ENCODE measurements at regions not wholly inside any gene's neighbourhood (a gene's known extent, or its start where the extent isn't known, plus 50 kb on each side); places are given as distances from the start of the nearest gene placed in this dataset.
"Not testable (repeated sequence)": the region's sequence is repeated elsewhere in the genome, so short reads cannot be mapped to it uniquely, and the experiment has no call there.

- Histone ChIP-seq H3K27ac (ENCODE audit: low read depth, low read length) (no peak overlapping the region), H3K27me3 (ENCODE audit: control insufficient read depth, insufficient read depth, low read length, poor library complexity, severe bottlenecking) (no peaks in the 10 kb centered on the region), H3K9ac (ENCODE audit: extremely low read depth, low read length, poor library complexity, severe bottlenecking) (no peak overlapping the region), H3K4me3 (ENCODE audit: low read length) (no peak overlapping the region), H3K36me3 (ENCODE audit: control insufficient read depth, insufficient read depth, low read length) (no peaks in the 10 kb centered on the region), H3K9me3 (ENCODE audit: control insufficient read depth, low read length) (no peaks in the 10 kb centered on the region), H3K4me1 (ENCODE audit: control insufficient read depth, insufficient read depth, low read length) (no peaks in the 10 kb centered on the region)
- TF ChIP-seq CTCF (conservative IDR thresholded peaks at IDR 0.05): no peak
- Mint-ChIP-seq H3K27ac (no peak overlapping the region), H3K9me3 (peaks cover 50% of the 10 kb centered on the region), H3K4me3 (no peak overlapping the region), H3K27me3 (ENCODE audit: insufficient read depth) (no peaks in the 10 kb centered on the region), H3K4me1 (no peaks in the 10 kb centered on the region), H3K36me3 (ENCODE audit: low read depth) (no peaks in the 10 kb centered on the region)
- 59% methylated on average over 2 of the region's 2 CpGs; no CpG with 5 or more reads in 1 of the 2 experiments for WGBS, 2 experiments (ENCODE audit: insufficient coverage in 1 of 2, insufficient read length in 1 of 2)
- no peak for DNase-seq
Observed at GRCh38 chrX:152537373-152537772, 86.3 kb upstream of the GABRA3 start.

GRCh38 chrX:152573866-152574265 lies 63.8 kb upstream of the GABRQ start:
- Mint-ChIP-seq H3K9me3 (peaks cover 48% of the 10 kb centered on the region), H3K27ac (no peak overlapping the region), H3K36me3 (ENCODE audit: low read depth) (no peaks in the 10 kb centered on the region), H3K4me1 (no peaks in the 10 kb centered on the region), H3K27me3 (ENCODE audit: insufficient read depth) (no peaks in the 10 kb centered on the region), H3K4me3 (no peak overlapping the region)
- TF ChIP-seq CTCF (conservative IDR thresholded peaks at IDR 0.05): no peak
- Histone ChIP-seq H3K9me3 (ENCODE audit: control insufficient read depth, low read length) (no peaks in the 10 kb centered on the region), H3K9ac (ENCODE audit: extremely low read depth, low read length, poor library complexity, severe bottlenecking) (no peak overlapping the region), H3K27me3 (ENCODE audit: control insufficient read depth, insufficient read depth, low read length, poor library complexity, severe bottlenecking) (no peaks in the 10 kb centered on the region), H3K27ac (ENCODE audit: low read depth, low read length) (no peak overlapping the region), H3K4me1 (ENCODE audit: control insufficient read depth, insufficient read depth, low read length) (no peaks in the 10 kb centered on the region), H3K36me3 (ENCODE audit: control insufficient read depth, insufficient read depth, low read length) (no peaks in the 10 kb centered on the region), H3K4me3 (ENCODE audit: low read length) (no peak overlapping the region)
- DNase-seq: no peak
- WGBS, 2 experiments (ENCODE audit: insufficient coverage in 1 of 2, insufficient read length in 1 of 2): 83 to 94% methylated on average over 1 of the region's 1 CpG

DNA sequence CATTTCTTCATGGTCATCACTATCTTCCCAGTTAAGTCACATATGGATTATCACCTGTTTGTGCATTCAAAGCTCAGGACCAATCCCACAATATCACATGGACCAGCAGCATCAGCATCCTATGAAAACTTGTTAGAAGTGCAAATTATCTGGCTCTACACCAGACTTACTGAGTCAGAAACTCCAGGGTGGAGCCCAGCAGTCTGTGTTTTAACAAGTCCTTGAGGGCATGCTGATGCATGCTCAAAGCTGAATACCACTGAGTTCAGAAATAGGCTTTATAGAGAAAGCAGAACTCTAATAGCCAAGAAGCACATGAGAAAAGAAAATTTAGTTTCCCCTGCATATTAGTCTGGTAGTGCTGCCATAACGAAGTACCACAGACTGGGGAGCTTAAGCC lies 62.4 kb upstream of the GABRQ start:
- H3K27me3 Mint-ChIP-seq (ENCODE audit: insufficient read depth): no peaks in the 10 kb centered on the region
- WGBS, 2 experiments (ENCODE audit: insufficient coverage in 1 of 2, insufficient read length in 1 of 2): 88% methylated on average over 1 of the region's 1 CpG; no CpG with 5 or more reads in 1 of the 2 experiments
- no peaks in the 10 kb centered on the region for H3K4me1 ChIP-seq (ENCODE audit: control insufficient read depth, insufficient read depth, low read length)
- no peaks in the 10 kb centered on the region for H3K36me3 ChIP-seq (ENCODE audit: control insufficient read depth, insufficient read depth, low read length)
- TF ChIP-seq CTCF (conservative IDR thresholded peaks at IDR 0.05): no peak
- no peak overlapping the region for H3K4me3 Mint-ChIP-seq
- no peak for DNase-seq
- no peak overlapping the region for H3K27ac ChIP-seq (ENCODE audit: low read depth, low read length)
- H3K9me3 ChIP-seq (ENCODE audit: control insufficient read depth, low read length): no peaks in the 10 kb centered on the region
- no peaks in the 10 kb centered on the region for H3K27me3 ChIP-seq (ENCODE audit: control insufficient read depth, insufficient read depth, low read length, poor library complexity, severe bottlenecking)
- H3K27ac Mint-ChIP-seq: no peak overlapping the region
- peaks cover 48% of the 10 kb centered on the region for H3K9me3 Mint-ChIP-seq
- H3K36me3 Mint-ChIP-seq (ENCODE audit: low read depth): no peaks in the 10 kb centered on the region
- no peaks in the 10 kb centered on the region for H3K4me1 Mint-ChIP-seq
- H3K9ac ChIP-seq (ENCODE audit: extremely low read depth, low read length, poor library complexity, severe bottlenecking): no peak overlapping the region
- H3K4me3 ChIP-seq (ENCODE audit: low read length): no peak overlapping the region

- H3K9me3 ChIP-seq (ENCODE audit: control insufficient read depth, low read length); H3K4me1 ChIP-seq (ENCODE audit: control insufficient read depth, insufficient read depth, low read length); H3K36me3 ChIP-seq (ENCODE audit: control insufficient read depth, insufficient read depth, low read length); H3K36me3 Mint-ChIP-seq (ENCODE audit: low read depth); H3K27me3 ChIP-seq (ENCODE audit: control insufficient read depth, insufficient read depth, low read length, poor library complexity, severe bottlenecking); DNase-seq; H3K4me3 ChIP-seq (ENCODE audit: low read length); H3K27ac ChIP-seq (ENCODE audit: low read depth, low read length); H3K4me3 Mint-ChIP-seq; H3K27ac Mint-ChIP-seq; H3K9ac ChIP-seq (ENCODE audit: extremely low read depth, low read length, poor library complexity, severe bottlenecking); H3K4me1 Mint-ChIP-seq; H3K27me3 Mint-ChIP-seq (ENCODE audit: insufficient read depth): not testable (repeated sequence)
- WGBS, 2 experiments (ENCODE audit: insufficient coverage in 1 of 2, insufficient read length in 1 of 2): 100% methylated on average over 1 of the region's 3 CpGs; no CpG with 5 or more reads in 1 of the 2 experiments
- H3K9me3 Mint-ChIP-seq: peaks cover 63% of the 10 kb centered on the region
Observed at GRCh38 chrX:152587523-152587922, 50.2 kb upstream of the GABRQ start.
